GM12873 (cell line): ENCODE measurements at regions not wholly inside any gene's neighbourhood (a gene's known extent, or its start where the extent isn't known, plus 50 kb on each side); places are given as distances from the start of the nearest gene placed in this dataset.

ENCODE experiments used
- TF ChIP-seq, protein P1 (sequence below): IDR thresholded peaks from 2 replicates; pipeline ENCODE4 v1.5.1; 2012; ENCODE audit warnings: low read depth, mild to moderate bottlenecking, moderate library complexity, low read length, control low read depth; ENCODE audit not compliant: insufficient read depth; ENCODE audit errors: missing control alignments

- TF ChIP-seq, protein P1, sequence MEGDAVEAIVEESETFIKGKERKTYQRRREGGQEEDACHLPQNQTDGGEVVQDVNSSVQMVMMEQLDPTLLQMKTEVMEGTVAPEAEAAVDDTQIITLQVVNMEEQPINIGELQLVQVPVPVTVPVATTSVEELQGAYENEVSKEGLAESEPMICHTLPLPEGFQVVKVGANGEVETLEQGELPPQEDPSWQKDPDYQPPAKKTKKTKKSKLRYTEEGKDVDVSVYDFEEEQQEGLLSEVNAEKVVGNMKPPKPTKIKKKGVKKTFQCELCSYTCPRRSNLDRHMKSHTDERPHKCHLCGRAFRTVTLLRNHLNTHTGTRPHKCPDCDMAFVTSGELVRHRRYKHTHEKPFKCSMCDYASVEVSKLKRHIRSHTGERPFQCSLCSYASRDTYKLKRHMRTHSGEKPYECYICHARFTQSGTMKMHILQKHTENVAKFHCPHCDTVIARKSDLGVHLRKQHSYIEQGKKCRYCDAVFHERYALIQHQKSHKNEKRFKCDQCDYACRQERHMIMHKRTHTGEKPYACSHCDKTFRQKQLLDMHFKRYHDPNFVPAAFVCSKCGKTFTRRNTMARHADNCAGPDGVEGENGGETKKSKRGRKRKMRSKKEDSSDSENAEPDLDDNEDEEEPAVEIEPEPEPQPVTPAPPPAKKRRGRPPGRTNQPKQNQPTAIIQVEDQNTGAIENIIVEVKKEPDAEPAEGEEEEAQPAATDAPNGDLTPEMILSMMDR, result no peak
Measured at GRCh38 chr2:19038071-19039015, 320.1 kb downstream of the OSR1 start.

DNA sequence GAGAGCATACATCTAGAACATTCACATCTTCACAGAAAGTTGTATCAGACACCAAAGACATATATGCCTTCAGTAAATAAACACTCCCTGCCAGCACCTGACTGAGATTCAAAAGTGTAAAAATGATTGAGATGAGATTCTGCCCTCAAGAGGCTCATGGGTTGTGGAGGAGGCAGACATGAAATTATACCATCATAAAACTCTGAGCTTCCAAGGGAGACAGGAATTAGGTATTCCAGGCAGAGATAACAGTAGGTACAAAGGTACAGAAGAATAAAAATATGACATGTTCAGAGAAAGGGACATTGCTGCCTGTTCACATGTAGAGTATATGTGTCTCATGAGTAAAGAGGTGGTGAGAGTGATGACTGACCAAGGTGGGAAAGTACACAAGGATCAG lies 322.3 kb downstream of the OSR1 start:
- TF ChIP-seq, protein P1, result no peak

DNA sequence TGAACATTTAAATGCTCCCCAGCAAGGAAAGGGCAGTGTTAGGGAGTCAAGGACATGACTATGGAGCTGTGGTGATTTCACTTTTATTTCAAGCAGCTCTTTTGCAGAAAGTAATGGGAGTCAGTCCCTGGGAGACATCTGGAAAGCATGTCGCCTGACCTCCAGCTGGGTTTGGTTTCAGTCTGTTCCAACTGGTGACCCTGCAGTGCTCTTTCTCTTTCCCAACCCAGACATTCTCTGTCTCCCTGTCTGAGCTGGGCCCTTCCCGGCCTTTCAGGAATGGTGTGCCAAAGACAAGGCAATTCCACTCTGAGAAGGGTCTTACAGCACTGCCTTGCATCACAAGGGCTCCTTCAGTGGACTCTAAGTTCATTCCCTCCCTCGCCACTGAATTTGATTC lies 323.2 kb downstream of the OSR1 start:
- TF ChIP-seq, protein P1, result no peak

GRCh38 chr2:19033240-19033639 lies 325.2 kb downstream of the OSR1 start:
- TF ChIP-seq, protein P1, result no peak

- TF ChIP-seq, protein P1, result no peak
Measured at GRCh38 chr2:19031642-19032041, 326.8 kb downstream of the OSR1 start.

GRCh38 chr2:19029655-19030054 lies 328.8 kb downstream of the OSR1 start:
- TF ChIP-seq, protein P1, result no peak

- TF ChIP-seq, protein P1, result no peak
Measured at GRCh38 chr2:19028587-19029375, 329.6 kb downstream of the OSR1 start.
